K562 (cell line): ENCODE measurements at regions not wholly inside any gene's neighbourhood (a gene's known extent, or its start where the extent isn't known, plus 50 kb on each side); places are given as distances from the start of the nearest gene placed in this dataset.

Experiments used
- ATAC-seq: fragments of 200-7000 bp; cut with Tn5 transposase; 3 replicates; pipeline ENCODE4 v1.9.1; 2020; ENCODE audit warnings: moderate library complexity
- BruUV-seq: library from RNA; stranded (reverse); fragments of 400-500 nt; replicated peaks from 2 replicates; lab custom pipeline; 2021; lab: Mats Ljungman, UMichigan
- CTCF ChIA-PET: fragments of 300-600 bp; formaldehyde crosslinking; extraction: SDS; loops from one replicate; lab custom pipeline; 2021; ENCODE audit warnings: low intra/inter-chr PET ratio; lab: Yijun Ruan, JAX
- POLR2A ChIA-PET: fragments of 300-600, 350-650 bp; sonication (Branson Sonifier 250); formaldehyde crosslinking; extraction: SDS; loops from one replicate; lab custom pipeline; 2021; ENCODE audit warnings: antibody characterized with exemption, inconsistent platforms; lab: Yijun Ruan, JAX
- DNase-seq, 4 experiments: peaks; one replicate each; pipeline versions ENCODE4 v3.0.0 to v3.0.0-alpha.2; 2011 to 2018; ENCODE audit warnings: low spot score in 3 of 4, mixed read lengths in 3 of 4; ENCODE audit errors: extremely low read depth in 1 of 4
- FAIRE-seq: peaks from 2 replicates; lab custom pipeline; 2011; peaks lifted over from hg19 to GRCh38; lab: Jason Lieb, UNC
- H2AFZ ChIP-seq: 2 replicates; pipeline ENCODE4 v1.6.0; 2011; ENCODE audit warnings: low read depth, low read length, control low read depth, inconsistent platforms
- H3K27ac ChIP-seq: fragments of 200-600 bp; 3 replicates; pipeline ENCODE4 v1.8.0; 2011; ENCODE audit warnings: low read depth, mild to moderate bottlenecking, control low read depth, inconsistent platforms, low read length, moderate library complexity, mixed read lengths; ENCODE audit errors: extremely low read depth
- H3K27me3 ChIP-seq, 2 experiments: fragments of 300-600 bp in 1 of 2; 2 replicates in 1 of 2; 3 replicates in 1 of 2; pipeline versions ENCODE4 v1.6.0 to v1.8.0; 2011; ENCODE audit warnings: inconsistent platforms in 2 of 2, low read length in 2 of 2, mild to moderate bottlenecking in 1 of 2, mixed read lengths in 1 of 2, moderate library complexity in 1 of 2; ENCODE audit not compliant: control insufficient read depth in 2 of 2, insufficient read depth in 2 of 2
- H3K36me3 ChIP-seq: fragments of 300-600 bp; 3 replicates; pipeline ENCODE4 v1.8.0; 2011; ENCODE audit warnings: mild to moderate bottlenecking, low read length, inconsistent platforms; ENCODE audit not compliant: control insufficient read depth, insufficient read depth
- H3K4me1 ChIP-seq, 2 experiments: fragments of 200-600 bp in 1 of 2; replicated peaks in 1 of 2; 2 replicates in 1 of 2; 3 replicates in 1 of 2; pipeline versions ENCODE4 v1.5.1 to v1.8.0; 2011; ENCODE audit warnings: inconsistent platforms in 2 of 2, low read length in 2 of 2, mild to moderate bottlenecking in 1 of 2, mixed read lengths in 1 of 2, moderate library complexity in 1 of 2; ENCODE audit not compliant: control insufficient read depth in 2 of 2, insufficient read depth in 2 of 2
- H3K4me2 ChIP-seq: 2 replicates; pipeline ENCODE4 v1.6.1; 2011; ENCODE audit warnings: low read length, control low read depth, inconsistent platforms, mixed read lengths; ENCODE audit not compliant: insufficient read depth
- H3K4me3 ChIP-seq: fragments of 200-600 bp; sonication (generic), shearing (Covaris generic); 2 replicates; pipeline ENCODE4 v1.5.1; 2016; ENCODE audit warnings: control low read depth, inconsistent platforms
- H3K79me2 ChIP-seq: fragments of 200-600 bp; 3 replicates; pipeline ENCODE4 v1.8.0; 2011; ENCODE audit warnings: low read length, inconsistent platforms; ENCODE audit not compliant: control insufficient read depth, insufficient read depth
- H3K9ac ChIP-seq, 2 experiments: 2 replicates each; pipeline versions ENCODE4 v1.6.0 to v1.6.1; 2011; ENCODE audit warnings: low read depth in 2 of 2, low read length in 2 of 2, control low read depth in 1 of 2, inconsistent platforms in 1 of 2, mild to moderate bottlenecking in 1 of 2, mixed read lengths in 1 of 2; ENCODE audit not compliant: insufficient read depth in 1 of 2
- H3K9me1 ChIP-seq: one replicate; pipeline ENCODE4 v1.6.0; 2011; ENCODE audit warnings: inconsistent platforms, mild to moderate bottlenecking, low read length, moderate library complexity; ENCODE audit not compliant: control insufficient read depth, insufficient read depth
- H3K9me3 ChIP-seq: replicated peaks from 2 replicates; pipeline ENCODE4 v1.5.1; 2011; ENCODE audit warnings: low read depth, low read length, inconsistent platforms; ENCODE audit not compliant: control insufficient read depth, insufficient read depth
- H4K20me1 ChIP-seq: replicated peaks from 2 replicates; pipeline ENCODE4 v1.6.1; 2011; ENCODE audit warnings: low read length, inconsistent platforms, mixed read lengths; ENCODE audit not compliant: control insufficient read depth, insufficient read depth
- CBFB ChIP-seq: sonication (generic); formaldehyde crosslinking; IDR thresholded peaks from 2 replicates; pipeline ENCODE4 v1.4.0; 2020; ENCODE audit warnings: mild to moderate bottlenecking, missing genetic modification reagents
- CEBPB ChIP-seq: fragments of 450-650 bp; IDR thresholded peaks from 2 replicates; pipeline ENCODE4 v1.6.1; 2016; ENCODE audit warnings: missing genetic modification characterization, missing compliant biosample characterization
- CREB5 ChIP-seq: fragments of 250-450 bp; sonication (Bioruptor Pico); IDR thresholded peaks from 2 replicates; pipeline ENCODE4 v1.5.0; 2020; ENCODE audit warnings: mild to moderate bottlenecking
- ELF4 ChIP-seq: fragments of 450-650 bp; formaldehyde crosslinking; IDR thresholded peaks from 2 replicates; pipeline ENCODE4 v1.4.0; 2022; ENCODE audit warnings: missing genetic modification characterization
- ELK1 ChIP-seq: sonication (generic); formaldehyde crosslinking; IDR thresholded peaks from 2 replicates; pipeline ENCODE4 v1.8.1; 2022; ENCODE audit warnings: missing genetic modification reagents
- FOXP1 ChIP-seq: sonication (generic); formaldehyde crosslinking; IDR thresholded peaks from 2 replicates; pipeline ENCODE4 v1.8.0; 2022; ENCODE audit warnings: mild to moderate bottlenecking, missing genetic modification reagents
- HNRNPH1 ChIP-seq: fragments of 200-400 bp; formaldehyde crosslinking; optimal IDR thresholded peaks from 2 replicates; pipeline ENCODE3; 2017; ENCODE audit warnings: low read depth, mild to moderate bottlenecking, low read length, moderate library complexity
- KLF13 ChIP-seq: fragments of 450-650 bp; IDR thresholded peaks from 2 replicates; pipeline ENCODE4 v1.6.1; 2016; ENCODE audit warnings: missing genetic modification characterization, low read depth, mild to moderate bottlenecking, missing compliant biosample characterization, moderate library complexity, borderline replicate concordance
- MCM2 ChIP-seq: fragments of 450-650 bp; IDR thresholded peaks from 2 replicates; pipeline ENCODE4 v1.6.1; 2017; ENCODE audit warnings: low read depth, mild to moderate bottlenecking
- MYBL2 ChIP-seq, 2 experiments: fragments of 450-650 bp in 1 of 2; sonication (generic) in 1 of 2; formaldehyde crosslinking in 1 of 2; IDR thresholded peaks; 2 replicates each; pipeline versions ENCODE4 v1.6.1 to v1.8.1; 2017 to 2022; ENCODE audit warnings: borderline replicate concordance in 1 of 2, inconsistent platforms in 1 of 2, low read depth in 1 of 2, mild to moderate bottlenecking in 1 of 2, missing genetic modification reagents in 1 of 2, moderate library complexity in 1 of 2
- NEUROD1 ChIP-seq: fragments of 150-350 bp; IDR thresholded peaks from 2 replicates; pipeline ENCODE4 v1.6.1; 2014; ENCODE audit warnings: borderline replicate concordance, low read length, low read depth; ENCODE audit not compliant: partially characterized antibody
- NFYB ChIP-seq: IDR thresholded peaks from 2 replicates; pipeline ENCODE4 v1.6.1; 2011; ENCODE audit warnings: mild to moderate bottlenecking, moderate library complexity; ENCODE audit not compliant: insufficient read length; ENCODE audit errors: extremely low read depth
- NR2C1 ChIP-seq, 2 experiments: fragments of 450-650 bp; IDR thresholded peaks; 2 replicates each; pipeline ENCODE4 v1.6.1; 2017; ENCODE audit warnings: mild to moderate bottlenecking in 2 of 2, antibody characterized with exemption in 1 of 2, inconsistent platforms in 1 of 2, missing compliant biosample characterization in 1 of 2, missing genetic modification characterization in 1 of 2
- POLR2AphosphoS2 ChIP-seq: IDR thresholded peaks from 2 replicates; pipeline ENCODE4 v1.6.1; 2012; ENCODE audit warnings: low read length, improper control_type of control experiment
- SMARCB1 ChIP-seq: IDR thresholded peaks from 2 replicates; pipeline ENCODE4 v1.6.1; 2011; ENCODE audit warnings: improper control_type of control experiment, low read depth; ENCODE audit not compliant: insufficient read length
- STAT5A ChIP-seq: IDR thresholded peaks from 2 replicates; pipeline ENCODE4 v1.6.1; 2012; ENCODE audit warnings: low read length, inconsistent platforms, borderline replicate concordance
- ZBTB26 ChIP-seq: fragments of 450-650 bp; formaldehyde crosslinking; IDR thresholded peaks from 2 replicates; pipeline ENCODE4 v1.4.0; 2022; ENCODE audit warnings: missing genetic modification characterization
- ZNF197 ChIP-seq: fragments of 200-800 bp; sonication (Bioruptor generic); IDR thresholded peaks from 2 replicates; pipeline ENCODE4 v1.6.1; 2016; ENCODE audit warnings: low read depth, missing genetic modification characterization, missing compliant biosample characterization
- WGBS: fragments of 100-300 bp; shearing (Covaris generic); methylation state at CpG from one replicate; pipeline ENCODE4 v1.1.6; 2016; ENCODE audit warnings: low coverage, mixed read lengths; ENCODE audit not compliant: insufficient coverage; ENCODE audit errors: missing lambda C conversion rate; 5-methylcytosine and 5-hydroxymethylcytosine counted together
- in situ Hi-C: fragments of 300-500 bp; cut with MboI; formaldehyde crosslinking; loops from 4 replicates; pipeline ENCODE4 v1.15.0; 2018; ENCODE audit warnings: inconsistent platforms, mixed read lengths
- intact Hi-C: fragments of 100-400 bp; cut with micrococcal nuclease; formaldehyde crosslinking; loops from 2 replicates; pipeline ENCODE4 v1.14.2; 2022

- no peaks in the 10 kb centered on the region for H3K27me3 ChIP-seq
- FAIRE-seq = no peak
- TF ChIP-seq ELF4 (CRISPR knock-in tag) = no peak
- no peak for TF ChIP-seq SMARCB1
- TF ChIP-seq NEUROD1 = no peak
- TF ChIP-seq ZNF197 (CRISPR knock-in tag) = no peak
- no peak for TF ChIP-seq ZBTB26 (CRISPR knock-in tag)
- no peak for TF ChIP-seq HNRNPH1
- no peak for TF ChIP-seq ELK1 (CRISPR knock-in tag)
- no peak for TF ChIP-seq CREB5 (CRISPR knock-in tag)
- no peak for TF ChIP-seq STAT5A
- no peak for TF ChIP-seq MCM2
- no peak for TF ChIP-seq FOXP1 (CRISPR knock-in tag)
- no peak for TF ChIP-seq CEBPB (tag)
- TF ChIP-seq NFYB = no peak
- no peak for TF ChIP-seq NR2C1 (IDR thresholded peaks at IDR 0.05)
- no peak for TF ChIP-seq NR2C1 (tag; IDR thresholded peaks at IDR 0.05)
- no peak for TF ChIP-seq MYBL2 (IDR thresholded peaks at IDR 0.05; ENCODE audit: low read depth)
- TF ChIP-seq MYBL2 (CRISPR knock-in tag; IDR thresholded peaks at IDR 0.05; ENCODE audit: borderline replicate concordance) = no peak
- no peak for TF ChIP-seq CBFB (CRISPR knock-in tag)
- no peak for TF ChIP-seq POLR2AphosphoS2
- no peak for TF ChIP-seq KLF13 (tag)
- CTCF ChIA-PET = no interaction called here
- no peak for DNase-seq
- POLR2A ChIA-PET = interaction anchor here (0.6 kb wide), 1 partner anchor 10 kb away, joined by 3 read pairs; no protein-coding TSS in a partner anchor
- H3K36me3 ChIP-seq = no peaks in the 10 kb centered on the region
- H3K4me1 ChIP-seq = no peaks in the 10 kb centered on the region
- BruUV-seq = no TSS peak
- no peaks in the 10 kb centered on the region; the same call in 1 of the 2 replicates for H3K9me3 ChIP-seq
- H3K4me3 ChIP-seq = no peak overlapping the region
- no peaks in the 10 kb centered on the region for H3K79me2 ChIP-seq
- in situ Hi-C loops (no loop called here), intact Hi-C loops (no loop called here)
- H3K9me1 ChIP-seq = no peaks in the 10 kb centered on the region
- WGBS = 0% methylated on average over 3 of the region's 3 CpGs
- no peaks in the 10 kb centered on the region for H4K20me1 ChIP-seq
- H3K27ac ChIP-seq = no peak overlapping the region
- ATAC-seq = no peak
- no peak overlapping the region for H2AFZ ChIP-seq
- no peak overlapping the region for H3K9ac ChIP-seq
- no peak overlapping the region for H3K4me2 ChIP-seq
Observed at GRCh38 chr12:78331753-78332152, 501.1 kb downstream of the NAV3 start.
